ENCODE measurements at regions not wholly inside any gene's neighbourhood (a gene's known extent, or its start where the extent isn't known, plus 50 kb on each side); places are given as distances from the start of the nearest gene placed in this dataset.

DNA sequence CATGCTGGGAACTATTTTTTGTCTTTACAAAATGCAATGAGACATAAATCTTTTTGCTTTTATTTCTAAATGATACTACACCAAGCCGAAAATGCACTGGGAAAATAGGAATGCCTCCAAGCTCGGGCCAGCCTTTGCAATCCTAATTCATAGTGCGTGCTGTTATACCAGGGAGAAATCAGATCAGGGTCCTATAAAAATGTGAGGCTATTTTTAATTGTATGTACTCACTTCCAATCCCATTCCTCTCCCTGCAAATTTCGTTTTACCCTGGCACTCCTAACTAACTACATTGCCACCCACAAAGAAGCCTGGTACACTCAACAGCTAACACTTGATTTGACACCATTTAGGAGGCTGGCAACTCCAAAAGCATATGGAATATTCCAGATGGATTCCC is 350.6 kb upstream of the ZFP64 start:
- Histone ChIP-seq H2AFZ (ENCODE audit: low read depth, low read length) (no peak overlapping the region), H3K4me2 (ENCODE audit: low read length) (no peak overlapping the region), H3K9ac (ENCODE audit: low read length) (no peak overlapping the region), H3K4me1 (ENCODE audit: low read length) (no peaks in the 10 kb centered on the region), H3K36me3 (replicated peaks; ENCODE audit: low read depth, low read length) (no peaks in the 10 kb centered on the region), H4K20me1 (ENCODE audit: insufficient read depth, low read length) (no peaks in the 10 kb centered on the region), H3K27ac (ENCODE audit: low read length) (no peak overlapping the region), H3K4me3 (ENCODE audit: low read length) (no peak overlapping the region), H3K9me3 (ENCODE audit: insufficient read depth, low read length) (no peaks in the 10 kb centered on the region), H3K79me2 (ENCODE audit: low read length) (no peaks in the 10 kb centered on the region), H3K27me3 (ENCODE audit: low read depth, low read length) (peaks cover 3% of the 10 kb centered on the region; the same call in 1 of the 2 replicates)
- TF ChIP-seq EZH2phosphoT487 (IDR thresholded peaks at IDR 0.05; ENCODE audit: low read depth) (no peak), CTCF (IDR thresholded peaks at IDR 0.05; ENCODE audit: low read depth, low read length) (no peak)

GRCh38 chr20:52540509-52540908 is 348.9 kb upstream of the ZFP64 start:
- Histone ChIP-seq H3K27ac (ENCODE audit: low read length) (no peak overlapping the region), H2AFZ (ENCODE audit: low read depth, low read length) (no peak overlapping the region), H3K4me3 (ENCODE audit: low read length) (no peak overlapping the region), H3K9ac (ENCODE audit: low read length) (no peak overlapping the region), H3K27me3 (ENCODE audit: low read depth, low read length) (peaks cover 3% of the 10 kb centered on the region; the same call in 1 of the 2 replicates), H3K4me2 (ENCODE audit: low read length) (no peak overlapping the region), H3K4me1 (ENCODE audit: low read length) (no peaks in the 10 kb centered on the region), H4K20me1 (ENCODE audit: insufficient read depth, low read length) (no peaks in the 10 kb centered on the region), H3K36me3 (replicated peaks; ENCODE audit: low read depth, low read length) (no peaks in the 10 kb centered on the region), H3K9me3 (ENCODE audit: insufficient read depth, low read length) (no peaks in the 10 kb centered on the region), H3K79me2 (ENCODE audit: low read length) (no peaks in the 10 kb centered on the region)
- no peak for TF ChIP-seq EZH2phosphoT487 (IDR thresholded peaks at IDR 0.05; ENCODE audit: low read depth)
- TF ChIP-seq CTCF (IDR thresholded peaks at IDR 0.05; ENCODE audit: low read depth, low read length), result no peak

DNA sequence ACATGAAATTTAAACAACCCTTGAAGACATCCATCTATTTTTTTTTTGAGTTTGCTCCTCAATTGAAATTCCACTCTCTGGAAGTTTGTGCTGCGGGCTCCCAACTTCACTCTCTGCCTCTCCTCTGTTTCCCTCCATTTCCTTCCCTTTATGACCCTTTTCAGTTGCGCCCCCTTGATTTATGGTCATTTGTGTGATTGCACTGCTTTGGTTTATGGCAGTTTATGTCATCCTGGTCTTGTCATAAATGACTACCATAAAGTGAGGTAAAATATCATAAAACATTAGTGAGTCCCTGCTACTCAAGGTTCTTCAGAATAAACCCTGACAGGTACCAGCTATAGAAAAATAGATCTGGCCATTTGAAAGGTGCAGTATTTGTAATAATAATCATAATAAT is 348.3 kb upstream of the ZFP64 start:
- no peak overlapping the region for H3K9ac ChIP-seq (ENCODE audit: low read length)
- H3K4me2 ChIP-seq (ENCODE audit: low read length), result no peak overlapping the region
- peaks cover 3% of the 10 kb centered on the region; the same call in 1 of the 2 replicates for H3K27me3 ChIP-seq (ENCODE audit: low read depth, low read length)
- TF ChIP-seq CTCF (IDR thresholded peaks at IDR 0.05; ENCODE audit: low read depth, low read length), result peak; percentile 17
- TF ChIP-seq EZH2phosphoT487 (IDR thresholded peaks at IDR 0.05; ENCODE audit: low read depth), result no peak
- H3K36me3 ChIP-seq (replicated peaks; ENCODE audit: low read depth, low read length), result no peaks in the 10 kb centered on the region
- H4K20me1 ChIP-seq (ENCODE audit: insufficient read depth, low read length), result no peaks in the 10 kb centered on the region
- no peaks in the 10 kb centered on the region for H3K4me1 ChIP-seq (ENCODE audit: low read length)
- no peaks in the 10 kb centered on the region for H3K9me3 ChIP-seq (ENCODE audit: insufficient read depth, low read length)
- H3K79me2 ChIP-seq (ENCODE audit: low read length), result no peaks in the 10 kb centered on the region
- no peak overlapping the region for H3K27ac ChIP-seq (ENCODE audit: low read length)
- no peak overlapping the region for H3K4me3 ChIP-seq (ENCODE audit: low read length)
- no peak overlapping the region for H2AFZ ChIP-seq (ENCODE audit: low read depth, low read length)

- H3K9me3 ChIP-seq (ENCODE audit: insufficient read depth, low read length), result no peaks in the 10 kb centered on the region
- H3K9ac ChIP-seq (ENCODE audit: low read length), result no peak overlapping the region
- H3K4me1 ChIP-seq (ENCODE audit: low read length), result no peaks in the 10 kb centered on the region
- no peak overlapping the region for H3K4me3 ChIP-seq (ENCODE audit: low read length)
- H3K27me3 ChIP-seq (ENCODE audit: low read depth, low read length), result peaks cover 3% of the 10 kb centered on the region; the same call in 1 of the 2 replicates
- TF ChIP-seq CTCF (IDR thresholded peaks at IDR 0.05; ENCODE audit: low read depth, low read length) (no peak), EZH2phosphoT487 (IDR thresholded peaks at IDR 0.05; ENCODE audit: low read depth) (no peak)
- H3K36me3 ChIP-seq (replicated peaks; ENCODE audit: low read depth, low read length), result no peaks in the 10 kb centered on the region
- H2AFZ ChIP-seq (ENCODE audit: low read depth, low read length), result no peak overlapping the region
- H3K27ac ChIP-seq (ENCODE audit: low read length), result no peak overlapping the region
- no peak overlapping the region for H3K4me2 ChIP-seq (ENCODE audit: low read length)
- H4K20me1 ChIP-seq (ENCODE audit: insufficient read depth, low read length), result no peaks in the 10 kb centered on the region
- no peaks in the 10 kb centered on the region for H3K79me2 ChIP-seq (ENCODE audit: low read length)
Observed at GRCh38 chr20:52536841-52537400, 345.3 kb upstream of the ZFP64 start.
